ENCODE measurements at regions not wholly inside any gene's neighbourhood (a gene's known extent, or its start where the extent isn't known, plus 50 kb on each side); places are given as distances from the start of the nearest gene placed in this dataset.

DNA sequence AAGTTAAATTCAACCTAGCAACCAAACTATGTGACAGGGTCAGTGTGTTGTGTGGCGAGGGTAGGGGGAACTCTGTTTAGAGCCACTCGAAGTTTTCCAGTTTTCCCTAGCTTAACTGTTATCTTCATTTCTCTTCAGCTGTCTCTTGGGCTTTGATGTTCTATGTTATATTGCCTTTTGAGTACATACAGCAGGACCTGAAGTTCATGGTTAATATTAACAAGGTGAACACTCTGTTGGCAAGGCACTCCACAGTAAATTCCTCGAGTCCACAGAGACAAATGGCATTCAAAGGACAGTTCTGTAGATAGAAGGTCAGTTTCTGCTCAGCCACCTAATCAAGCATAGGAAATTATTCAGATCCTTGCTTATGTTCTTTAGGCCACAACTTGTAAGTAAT lies 147.9 kb upstream of the DPH6 start:
- TF ChIP-seq TARDBP (IDR thresholded peaks at IDR 0.05; ENCODE audit: borderline replicate concordance) (no peak), SREBF1 (IDR thresholded peaks at IDR 0.05; ENCODE audit: low read length) (no peak), ZNF24 (IDR thresholded peaks at IDR 0.05) (no peak), TAF1 (IDR thresholded peaks at IDR 0.05; ENCODE audit: borderline replicate concordance, low read depth, low read length) (no peak), EP300 (IDR thresholded peaks at IDR 0.05; ENCODE audit: borderline replicate concordance in 1 of 2, control insufficient read depth in 1 of 2, low read depth in 2 of 2, low read length in 2 of 2) (no peak), FOXK2 (IDR thresholded peaks at IDR 0.05) (no peak), GATAD2B (conservative IDR thresholded peaks at IDR 0.05; ENCODE audit: low read depth) (no peak), RFX5 (IDR thresholded peaks at IDR 0.05; ENCODE audit: low read depth, low read length) (no peak)
- TF ChIP-seq, protein P1, sequence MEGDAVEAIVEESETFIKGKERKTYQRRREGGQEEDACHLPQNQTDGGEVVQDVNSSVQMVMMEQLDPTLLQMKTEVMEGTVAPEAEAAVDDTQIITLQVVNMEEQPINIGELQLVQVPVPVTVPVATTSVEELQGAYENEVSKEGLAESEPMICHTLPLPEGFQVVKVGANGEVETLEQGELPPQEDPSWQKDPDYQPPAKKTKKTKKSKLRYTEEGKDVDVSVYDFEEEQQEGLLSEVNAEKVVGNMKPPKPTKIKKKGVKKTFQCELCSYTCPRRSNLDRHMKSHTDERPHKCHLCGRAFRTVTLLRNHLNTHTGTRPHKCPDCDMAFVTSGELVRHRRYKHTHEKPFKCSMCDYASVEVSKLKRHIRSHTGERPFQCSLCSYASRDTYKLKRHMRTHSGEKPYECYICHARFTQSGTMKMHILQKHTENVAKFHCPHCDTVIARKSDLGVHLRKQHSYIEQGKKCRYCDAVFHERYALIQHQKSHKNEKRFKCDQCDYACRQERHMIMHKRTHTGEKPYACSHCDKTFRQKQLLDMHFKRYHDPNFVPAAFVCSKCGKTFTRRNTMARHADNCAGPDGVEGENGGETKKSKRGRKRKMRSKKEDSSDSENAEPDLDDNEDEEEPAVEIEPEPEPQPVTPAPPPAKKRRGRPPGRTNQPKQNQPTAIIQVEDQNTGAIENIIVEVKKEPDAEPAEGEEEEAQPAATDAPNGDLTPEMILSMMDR (IDR thresholded peaks at IDR 0.05 in 2 of 3, conservative IDR thresholded peaks at IDR 0.05 in 1 of 3; ENCODE audit: control insufficient read depth in 2 of 3, extremely low read depth in 1 of 3, insufficient read depth in 1 of 3, low read depth in 3 of 3, low read length in 3 of 3), result no peak

Data from GM12878 (cell line).